ENCODE measurements at regions not wholly inside any gene's neighbourhood (a gene's known extent, or its start where the extent isn't known, plus 50 kb on each side); places are given as distances from the start of the nearest gene placed in this dataset.

DNA sequence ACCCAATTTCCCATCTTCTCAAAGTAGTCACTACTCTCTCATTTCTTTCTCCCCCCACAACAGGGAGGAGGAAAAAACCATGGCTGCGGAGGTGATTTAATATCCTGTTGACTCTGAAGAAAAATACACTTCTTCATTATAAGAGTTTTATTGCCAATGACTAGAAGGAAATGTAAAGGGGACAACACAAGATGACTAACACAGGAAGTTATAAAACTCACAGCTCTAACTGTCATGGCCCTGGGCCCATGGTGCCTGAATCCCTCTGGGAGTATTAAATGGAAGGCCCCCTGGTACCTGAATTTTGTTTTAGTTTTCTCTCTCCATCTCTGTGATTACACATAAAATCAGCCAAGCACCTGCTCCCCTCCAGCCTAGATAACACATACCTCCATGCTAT lies 352.8 kb upstream of the FAT3 start:
- TF ChIP-seq, protein P1, sequence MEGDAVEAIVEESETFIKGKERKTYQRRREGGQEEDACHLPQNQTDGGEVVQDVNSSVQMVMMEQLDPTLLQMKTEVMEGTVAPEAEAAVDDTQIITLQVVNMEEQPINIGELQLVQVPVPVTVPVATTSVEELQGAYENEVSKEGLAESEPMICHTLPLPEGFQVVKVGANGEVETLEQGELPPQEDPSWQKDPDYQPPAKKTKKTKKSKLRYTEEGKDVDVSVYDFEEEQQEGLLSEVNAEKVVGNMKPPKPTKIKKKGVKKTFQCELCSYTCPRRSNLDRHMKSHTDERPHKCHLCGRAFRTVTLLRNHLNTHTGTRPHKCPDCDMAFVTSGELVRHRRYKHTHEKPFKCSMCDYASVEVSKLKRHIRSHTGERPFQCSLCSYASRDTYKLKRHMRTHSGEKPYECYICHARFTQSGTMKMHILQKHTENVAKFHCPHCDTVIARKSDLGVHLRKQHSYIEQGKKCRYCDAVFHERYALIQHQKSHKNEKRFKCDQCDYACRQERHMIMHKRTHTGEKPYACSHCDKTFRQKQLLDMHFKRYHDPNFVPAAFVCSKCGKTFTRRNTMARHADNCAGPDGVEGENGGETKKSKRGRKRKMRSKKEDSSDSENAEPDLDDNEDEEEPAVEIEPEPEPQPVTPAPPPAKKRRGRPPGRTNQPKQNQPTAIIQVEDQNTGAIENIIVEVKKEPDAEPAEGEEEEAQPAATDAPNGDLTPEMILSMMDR (IDR thresholded peaks at IDR 0.05) = no peak
- TF ChIP-seq POLR2A (IDR thresholded peaks at IDR 0.05) = no peak

All from body of pancreas (tissue), 4 donors.